ENCODE measurements at regions not wholly inside any gene's neighbourhood (a gene's known extent, or its start where the extent isn't known, plus 50 kb on each side); places are given as distances from the start of the nearest gene placed in this dataset.

GRCh38 chr18:26741048-26741447 is 124.5 kb downstream of the AQP4 start:
- DNase-seq, result no peak

GRCh38 chr18:26740396-26740795 is 125.1 kb downstream of the AQP4 start:
- DNase-seq, result no peak

GRCh38 chr18:26738706-26739105 is 126.8 kb downstream of the AQP4 start:
- no peak for DNase-seq

GRCh38 chr18:26736301-26736700 is 129.2 kb downstream of the AQP4 start:
- DNase-seq, result no peak

GRCh38 chr18:26734760-26735159 is 130.7 kb downstream of the AQP4 start:
- DNase-seq, result peak in 1 of 5 experiments; percentile 26

- DNase-seq, result no peak
Observed at GRCh38 chr18:26729449-26729848, 136.1 kb downstream of the AQP4 start.

- DNase-seq, result no peak
Observed at GRCh38 chr18:26729008-26729407, 136.5 kb downstream of the AQP4 start.

GRCh38 chr18:26723981-26724380 is 141.5 kb downstream of the AQP4 start:
- DNase-seq, result no peak

GRCh38 chr18:26722565-26722931 is 143.0 kb downstream of the AQP4 start:
- no peak for DNase-seq

- DNase-seq, result no peak
Observed at GRCh38 chr18:26721854-26722564, 143.5 kb downstream of the AQP4 start.

GRCh38 chr18:26719896-26720295 is 145.6 kb downstream of the AQP4 start:
- DNase-seq, result no peak

- no peak for DNase-seq
Observed at GRCh38 chr18:26717123-26717719, 148.3 kb downstream of the AQP4 start.

- DNase-seq, result peak in 1 of 5 experiments; percentile 76
Observed at GRCh38 chr18:26714739-26715138, 150.8 kb downstream of the AQP4 start.

- no peak for DNase-seq
Observed at GRCh38 chr18:26711756-26712155, 153.8 kb downstream of the AQP4 start.

GRCh38 chr18:26710470-26711096 is 154.9 kb downstream of the AQP4 start:
- DNase-seq, result peak in 1 of 5 experiments; percentile 93

- DNase-seq, result no peak
Observed at GRCh38 chr18:26709897-26710296, 155.6 kb downstream of the AQP4 start.

GRCh38 chr18:26708806-26709716 is 156.4 kb downstream of the AQP4 start:
- no peak for DNase-seq

- DNase-seq, result no peak
Observed at GRCh38 chr18:26706911-26707351, 158.6 kb downstream of the AQP4 start.

GRCh38 chr18:26705757-26706156 is 157.4 kb upstream of the KCTD1 start:
- DNase-seq, result no peak

GRCh38 chr18:26703170-26703930 is 155.0 kb upstream of the KCTD1 start:
- DNase-seq, result peak in 1 of 5 experiments; percentile 20

GRCh38 chr18:26702086-26702485 is 153.7 kb upstream of the KCTD1 start:
- DNase-seq, result no peak

- no peak for DNase-seq
Observed at GRCh38 chr18:26700728-26701127, 152.4 kb upstream of the KCTD1 start.
